Endothelial cell of umbilical vein (primary cell): ENCODE measurements at regions not wholly inside any gene's neighbourhood (a gene's known extent, or its start where the extent isn't known, plus 50 kb on each side); places are given as distances from the start of the nearest gene placed in this dataset.

ENCODE experiments used
- CTCF ChIP-seq, 2 donors: IDR thresholded peaks; 1 replicate in 1 of 2; 2 replicates in 1 of 2; pipeline ENCODE4 v1.5.1; 2011; ENCODE audit warnings: low read length in 2 of 2, mild to moderate bottlenecking in 2 of 2, moderate library complexity in 2 of 2, control low read depth in 1 of 2, inconsistent platforms in 1 of 2, low read depth in 1 of 2; ENCODE audit not compliant: insufficient read depth in 1 of 2; ENCODE audit errors: extremely low read depth in 1 of 2
- MYC ChIP-seq: IDR thresholded peaks from one replicate; pipeline ENCODE4 v1.6.1; 2011; ENCODE audit warnings: mild to moderate bottlenecking, low read depth, low read length
- POLR2A ChIP-seq: IDR thresholded peaks from 2 replicates; pipeline ENCODE4 v1.6.1; 2012; ENCODE audit warnings: low read depth, mild to moderate bottlenecking, control low read depth, low read length
- POLR2AphosphoS5 ChIP-seq: IDR thresholded peaks from 2 replicates; pipeline ENCODE4 v1.6.1; 2012; ENCODE audit warnings: low read depth, mild to moderate bottlenecking, control low read depth, low read length, moderate library complexity; ENCODE audit not compliant: insufficient read depth

- TF ChIP-seq CTCF (IDR thresholded peaks at IDR 0.05; ENCODE audit: extremely low read depth in 1 of 2, insufficient read depth in 1 of 2, low read depth in 1 of 2, low read length in 2 of 2) (no peak), MYC (no peak), POLR2A (no peak), POLR2AphosphoS5 (no peak)
These were observed 554.0 kb upstream of the ZFHX3 start for GRCh38 chr16:73601911-73602310.
